Neural progenitor cell (in vitro differentiated cells): ENCODE measurements at regions not wholly inside any gene's neighbourhood (a gene's known extent, or its start where the extent isn't known, plus 50 kb on each side); places are given as distances from the start of the nearest gene placed in this dataset.

Experiments used
- DNase-seq: peaks from one replicate; pipeline ENCODE4 v3.0.0-alpha.2; 2016; ENCODE audit warnings: low spot score
- H2AFZ ChIP-seq: fragments of 200-600 bp; sonication (generic); replicated peaks from 2 replicates; pipeline ENCODE4 v1.6.1; 2016; ENCODE audit warnings: antibody characterized with exemption
- H3F3A ChIP-seq: fragments of 200-600 bp; sonication (generic); 2 replicates; pipeline ENCODE4 v1.6.1; 2016; ENCODE audit warnings: antibody characterized with exemption, low read depth
- H3K27ac ChIP-seq: fragments of 200-600 bp; sonication (generic); 2 replicates; pipeline ENCODE4 v1.5.1; 2016; ENCODE audit warnings: mild to moderate bottlenecking
- H3K27me3 ChIP-seq: fragments of 200-600 bp; sonication (generic); 2 replicates; pipeline ENCODE4 v1.6.1; 2016; ENCODE audit warnings: mild to moderate bottlenecking, moderate library complexity
- H3K36me3 ChIP-seq: fragments of 200-600 bp; sonication (generic); 2 replicates; pipeline ENCODE4 v1.5.1; 2016
- H3K4me1 ChIP-seq: fragments of 200-600 bp; sonication (generic); 2 replicates; pipeline ENCODE4 v1.6.1; 2016; ENCODE audit warnings: mixed run types
- H3K4me2 ChIP-seq: fragments of 200-600 bp; sonication (generic); 2 replicates; pipeline ENCODE4 v1.6.1; 2016
- H3K4me3 ChIP-seq: fragments of 200-600 bp; sonication (generic); 2 replicates; pipeline ENCODE4 v1.5.1; 2016
- H3K79me2 ChIP-seq: fragments of 200-600 bp; sonication (generic); 2 replicates; pipeline ENCODE4 v1.6.1; 2016; ENCODE audit warnings: low read depth
- H3K9ac ChIP-seq: fragments of 200-600 bp; sonication (generic); 2 replicates; pipeline ENCODE4 v1.6.1; 2016
- H3K9me3 ChIP-seq: fragments of 200-600 bp; sonication (generic); 2 replicates; pipeline ENCODE4 v1.5.1; 2016; ENCODE audit warnings: low read depth
- H4K20me1 ChIP-seq: fragments of 200-600 bp; sonication (generic); 2 replicates; pipeline ENCODE4 v1.6.1; 2016; ENCODE audit warnings: low read depth
- H3K27ac Mint-ChIP-seq: 3 replicates; pipeline ENCODE4 v1.8.0; 2021; ENCODE audit warnings: mixed read lengths
- H3K27me3 Mint-ChIP-seq: 2 replicates; pipeline ENCODE4 v1.8.0; 2022; ENCODE audit warnings: low read depth, mild to moderate bottlenecking, inconsistent platforms, moderate library complexity, mixed read lengths; ENCODE audit not compliant: insufficient read depth
- H3K36me3 Mint-ChIP-seq: 3 replicates; pipeline ENCODE4 v1.8.0; 2021; ENCODE audit warnings: mixed read lengths
- H3K4me1 Mint-ChIP-seq: 3 replicates; pipeline ENCODE4 v1.8.0; 2021; ENCODE audit warnings: mixed read lengths
- H3K4me3 Mint-ChIP-seq: 3 replicates; pipeline ENCODE4 v1.8.0; 2021; ENCODE audit warnings: mild to moderate bottlenecking, moderate library complexity, mixed read lengths
- H3K9me3 Mint-ChIP-seq: 3 replicates; pipeline ENCODE4 v1.8.0; 2020; ENCODE audit warnings: mixed read lengths
- EZH2 ChIP-seq: fragments of 200-600 bp; sonication (generic); IDR thresholded peaks from 2 replicates; pipeline ENCODE4 v1.6.1; 2017; ENCODE audit warnings: antibody characterized with exemption, mild to moderate bottlenecking, moderate library complexity
- EZH2phosphoT487 ChIP-seq: fragments of 200-600 bp; sonication (generic); IDR thresholded peaks from 2 replicates; pipeline ENCODE4 v1.6.1; 2017; ENCODE audit warnings: antibody characterized with exemption
- TF ChIP-seq, protein P1 (sequence below): fragments of 200-600 bp; sonication (generic); IDR thresholded peaks from 2 replicates; pipeline ENCODE4 v1.5.1; 2017; ENCODE audit warnings: antibody characterized with exemption, mild to moderate bottlenecking

DNA sequence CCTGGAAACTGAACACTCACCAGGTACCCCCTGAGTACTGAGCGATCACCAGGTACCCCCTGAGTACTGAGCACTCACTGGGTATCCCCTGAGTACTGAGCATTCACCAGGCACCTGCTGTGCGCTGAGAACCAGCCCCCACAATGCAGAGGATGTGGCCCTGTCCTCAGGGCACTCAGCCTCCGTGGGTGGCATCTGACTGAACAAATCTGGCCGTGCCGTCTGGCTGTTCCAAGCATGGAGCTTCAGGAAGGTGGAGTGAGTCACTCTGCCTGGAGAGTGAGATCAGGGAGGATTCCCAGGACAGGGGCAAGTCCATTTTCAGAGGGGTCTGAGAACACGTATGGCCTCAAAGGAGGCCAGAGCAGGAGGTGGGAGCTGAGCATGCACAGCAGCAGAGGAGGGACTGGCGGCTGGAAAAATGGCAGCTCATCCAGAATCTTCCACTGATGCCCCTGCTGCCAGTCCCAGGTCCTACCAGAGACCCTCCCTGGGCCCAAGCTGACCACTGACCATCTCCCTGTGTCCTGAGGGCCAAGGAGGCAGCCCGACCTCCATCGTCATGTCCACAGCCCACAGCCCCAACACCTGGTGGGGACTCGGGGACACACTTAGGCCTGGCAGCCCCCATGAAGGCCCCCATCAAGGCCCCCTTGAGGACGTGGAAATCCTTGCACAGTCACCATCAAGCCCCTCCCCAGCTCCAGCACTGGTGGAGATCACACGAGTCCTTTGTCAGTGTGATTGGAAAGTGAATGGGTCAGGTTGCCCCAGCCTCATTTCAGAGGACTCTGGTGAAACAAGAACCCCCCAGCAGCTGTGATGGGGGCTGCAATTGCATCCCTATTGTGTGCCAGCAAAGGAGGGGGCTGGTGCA lies 94.1 kb downstream of the HMX1 start:
- Histone ChIP-seq H3K4me1 (no peaks in the 10 kb centered on the region), H3K9ac (no peak overlapping the region), H3F3A (no peaks in the 10 kb centered on the region), H3K79me2 (no peaks in the 10 kb centered on the region), H2AFZ (no peak overlapping the region), H3K36me3 (no peaks in the 10 kb centered on the region), H3K4me3 (no peak overlapping the region), H3K27me3 (no peaks in the 10 kb centered on the region), H3K27ac (no peak overlapping the region), H4K20me1 (no peaks in the 10 kb centered on the region), H3K9me3 (no peaks in the 10 kb centered on the region), H3K4me2 (no peak overlapping the region)
- TF ChIP-seq EZH2 (no peak), EZH2phosphoT487 (no peak)
- TF ChIP-seq, protein P1, sequence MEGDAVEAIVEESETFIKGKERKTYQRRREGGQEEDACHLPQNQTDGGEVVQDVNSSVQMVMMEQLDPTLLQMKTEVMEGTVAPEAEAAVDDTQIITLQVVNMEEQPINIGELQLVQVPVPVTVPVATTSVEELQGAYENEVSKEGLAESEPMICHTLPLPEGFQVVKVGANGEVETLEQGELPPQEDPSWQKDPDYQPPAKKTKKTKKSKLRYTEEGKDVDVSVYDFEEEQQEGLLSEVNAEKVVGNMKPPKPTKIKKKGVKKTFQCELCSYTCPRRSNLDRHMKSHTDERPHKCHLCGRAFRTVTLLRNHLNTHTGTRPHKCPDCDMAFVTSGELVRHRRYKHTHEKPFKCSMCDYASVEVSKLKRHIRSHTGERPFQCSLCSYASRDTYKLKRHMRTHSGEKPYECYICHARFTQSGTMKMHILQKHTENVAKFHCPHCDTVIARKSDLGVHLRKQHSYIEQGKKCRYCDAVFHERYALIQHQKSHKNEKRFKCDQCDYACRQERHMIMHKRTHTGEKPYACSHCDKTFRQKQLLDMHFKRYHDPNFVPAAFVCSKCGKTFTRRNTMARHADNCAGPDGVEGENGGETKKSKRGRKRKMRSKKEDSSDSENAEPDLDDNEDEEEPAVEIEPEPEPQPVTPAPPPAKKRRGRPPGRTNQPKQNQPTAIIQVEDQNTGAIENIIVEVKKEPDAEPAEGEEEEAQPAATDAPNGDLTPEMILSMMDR, result no peak
- Mint-ChIP-seq H3K4me3 (no peak overlapping the region), H3K27me3 (peaks cover 11% of the 10 kb centered on the region), H3K9me3 (no peaks in the 10 kb centered on the region), H3K4me1 (peaks cover 4% of the 10 kb centered on the region), H3K27ac (no peak overlapping the region), H3K36me3 (no peaks in the 10 kb centered on the region)
- no peak for DNase-seq

DNA sequence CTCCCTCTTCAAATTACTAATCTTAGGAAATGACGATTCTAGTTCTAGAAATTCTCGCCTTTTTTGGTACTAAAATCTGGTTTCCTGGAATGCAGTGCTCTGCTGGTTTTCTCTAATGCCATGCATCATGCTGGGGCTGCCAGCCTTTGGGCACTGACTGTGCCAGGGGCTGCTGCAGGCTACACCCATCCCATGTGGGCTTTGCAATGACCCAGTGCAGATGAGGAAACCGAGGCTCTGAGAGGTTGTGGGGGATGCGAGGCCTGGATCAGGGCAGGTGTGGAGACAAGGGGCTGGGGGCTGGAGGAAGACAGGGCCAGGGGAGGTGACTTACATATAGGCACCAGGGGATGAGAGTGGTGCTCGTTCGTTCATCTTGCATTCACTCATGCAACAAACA lies 95.3 kb downstream of the HMX1 start:
- H3K36me3 Mint-ChIP-seq, result no peaks in the 10 kb centered on the region
- H3K9me3 ChIP-seq, result no peaks in the 10 kb centered on the region
- H2AFZ ChIP-seq, result no peak overlapping the region
- H3K4me3 Mint-ChIP-seq, result no peak overlapping the region
- H3K4me1 ChIP-seq, result peaks cover under 1% of the 10 kb centered on the region
- H3K27ac Mint-ChIP-seq, result no peak overlapping the region
- H3K36me3 ChIP-seq, result no peaks in the 10 kb centered on the region
- H4K20me1 ChIP-seq, result no peaks in the 10 kb centered on the region
- peaks cover 4% of the 10 kb centered on the region for H3K4me1 Mint-ChIP-seq
- TF ChIP-seq EZH2 (no peak), EZH2phosphoT487 (no peak)
- TF ChIP-seq, protein P1, result no peak
- H3K79me2 ChIP-seq, result no peaks in the 10 kb centered on the region
- H3K9me3 Mint-ChIP-seq, result no peaks in the 10 kb centered on the region
- no peak overlapping the region for H3K9ac ChIP-seq
- no peaks in the 10 kb centered on the region for H3F3A ChIP-seq
- H3K27ac ChIP-seq, result no peak overlapping the region
- no peak overlapping the region for H3K4me3 ChIP-seq
- peaks cover 6% of the 10 kb centered on the region for H3K27me3 Mint-ChIP-seq
- H3K4me2 ChIP-seq, result no peak overlapping the region
- no peak for DNase-seq
- no peaks in the 10 kb centered on the region for H3K27me3 ChIP-seq

DNA sequence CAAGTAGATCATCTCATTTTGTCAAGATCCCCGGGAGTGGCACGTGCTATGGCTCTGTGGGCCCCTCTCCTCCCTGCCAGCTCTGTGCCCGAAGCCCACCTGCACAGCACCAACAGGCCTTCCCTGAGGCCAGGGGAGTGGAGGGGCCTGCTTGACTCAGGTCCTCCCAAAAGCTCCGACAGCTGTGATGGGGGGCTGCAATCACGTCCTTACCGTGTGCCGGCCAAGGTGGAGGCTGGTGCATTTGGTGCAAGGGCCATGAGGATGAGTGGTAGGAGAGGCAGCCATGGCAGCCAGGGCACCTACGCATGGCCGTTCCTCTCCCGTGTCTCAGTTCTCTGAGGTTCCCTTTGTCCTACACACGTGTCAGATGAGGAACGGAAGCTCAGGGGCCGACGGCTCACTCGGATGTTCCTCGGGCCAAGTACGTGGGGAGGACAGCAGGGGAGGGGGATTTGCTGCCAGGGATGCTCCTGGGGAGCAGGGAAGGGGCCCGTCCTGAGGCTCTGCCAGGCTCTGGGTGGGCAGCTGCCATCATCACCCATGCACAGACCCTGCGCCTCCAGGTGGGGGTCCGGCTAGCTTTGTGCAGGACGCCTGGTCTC lies 95.8 kb downstream of the HMX1 start:
- Histone ChIP-seq H3K36me3 (no peaks in the 10 kb centered on the region), H3K27me3 (no peaks in the 10 kb centered on the region), H3K9ac (no peak overlapping the region), H3K4me3 (no peak overlapping the region), H4K20me1 (no peaks in the 10 kb centered on the region), H2AFZ (no peak overlapping the region), H3K79me2 (no peaks in the 10 kb centered on the region), H3K27ac (no peak overlapping the region), H3F3A (no peaks in the 10 kb centered on the region), H3K4me2 (no peak overlapping the region), H3K9me3 (no peaks in the 10 kb centered on the region), H3K4me1 (peaks cover 5% of the 10 kb centered on the region)
- TF ChIP-seq, protein P1, result no peak
- TF ChIP-seq EZH2 (no peak), EZH2phosphoT487 (no peak)
- Mint-ChIP-seq H3K27me3 (peaks cover 6% of the 10 kb centered on the region), H3K36me3 (no peaks in the 10 kb centered on the region), H3K4me3 (no peak overlapping the region), H3K4me1 (peaks cover 4% of the 10 kb centered on the region), H3K9me3 (no peaks in the 10 kb centered on the region), H3K27ac (no peak overlapping the region)
- no peak for DNase-seq
